Astrocyte (in vitro differentiated cells and primary cell): ENCODE measurements at regions not wholly inside any gene's neighbourhood (a gene's known extent, or its start where the extent isn't known, plus 50 kb on each side); places are given as distances from the start of the nearest gene placed in this dataset.

Experiments
- DNase-seq: peaks from one replicate; pipeline ENCODE4 v3.0.0-alpha.2; 2010; ENCODE audit warnings: low read depth
- FAIRE-seq: peaks from 2 replicates; lab custom pipeline; 2011; peaks lifted over from hg19 to GRCh38; lab: Jason Lieb, UNC
- H2AFZ ChIP-seq: 2 replicates; pipeline ENCODE4 v1.6.0; 2012; ENCODE audit warnings: low read depth, low read length, inconsistent platforms
- H3K27ac ChIP-seq: 2 replicates; pipeline ENCODE4 v1.5.1; 2011; ENCODE audit warnings: low read depth, low read length, inconsistent platforms
- H3K27me3 ChIP-seq: 2 replicates; pipeline ENCODE4 v1.6.0; 2011; ENCODE audit warnings: low read length, inconsistent platforms; ENCODE audit not compliant: insufficient read depth
- H3K36me3 ChIP-seq: 2 replicates; pipeline ENCODE4 v1.5.1; 2011; ENCODE audit warnings: low read length, inconsistent platforms; ENCODE audit not compliant: insufficient read depth
- H3K4me1 ChIP-seq: 2 replicates; pipeline ENCODE4 v1.5.1; 2011; ENCODE audit warnings: low read length, inconsistent platforms; ENCODE audit not compliant: insufficient read depth
- H3K4me2 ChIP-seq: 2 replicates; pipeline ENCODE4 v1.6.0; 2012; ENCODE audit warnings: low read length, inconsistent platforms
- H3K4me3 ChIP-seq: 2 replicates; pipeline ENCODE4 v1.5.1; 2011; ENCODE audit warnings: low read depth, mild to moderate bottlenecking, low read length, inconsistent platforms; ENCODE audit not compliant: insufficient read depth
- H3K79me2 ChIP-seq: 2 replicates; pipeline ENCODE4 v1.6.0; 2012; ENCODE audit warnings: mild to moderate bottlenecking, low read length, inconsistent platforms; ENCODE audit not compliant: insufficient read depth
- H3K9ac ChIP-seq: 2 replicates; pipeline ENCODE4 v1.6.0; 2012; ENCODE audit warnings: mild to moderate bottlenecking, low read length, inconsistent platforms
- H3K9me3 ChIP-seq: 2 replicates; pipeline ENCODE4 v1.5.1; 2012; ENCODE audit warnings: low read depth, mild to moderate bottlenecking, low read length, inconsistent platforms; ENCODE audit not compliant: insufficient read depth
- H4K20me1 ChIP-seq: 2 replicates; pipeline ENCODE4 v1.6.0; 2012; ENCODE audit warnings: low read length, inconsistent platforms; ENCODE audit not compliant: insufficient read depth
- H3K27ac Mint-ChIP-seq: one replicate; pipeline ENCODE4 v1.8.0; 2021; ENCODE audit warnings: mild to moderate bottlenecking, mixed read lengths; ENCODE audit not compliant: unreplicated experiment
- H3K27me3 Mint-ChIP-seq: one replicate; pipeline ENCODE4 v1.8.0; 2021; ENCODE audit warnings: low read depth, mixed read lengths; ENCODE audit not compliant: unreplicated experiment
- H3K36me3 Mint-ChIP-seq: one replicate; pipeline ENCODE4 v1.8.0; 2021; ENCODE audit warnings: low read depth, mixed read lengths; ENCODE audit not compliant: unreplicated experiment
- H3K4me1 Mint-ChIP-seq: one replicate; pipeline ENCODE4 v1.8.0; 2021; ENCODE audit warnings: low read depth, mixed read lengths; ENCODE audit not compliant: unreplicated experiment
- H3K4me3 Mint-ChIP-seq: one replicate; pipeline ENCODE4 v1.8.0; 2021; ENCODE audit warnings: mild to moderate bottlenecking, moderate library complexity, mixed read lengths; ENCODE audit not compliant: unreplicated experiment
- H3K9me3 Mint-ChIP-seq: one replicate; pipeline ENCODE4 v1.8.0; 2021; ENCODE audit warnings: mild to moderate bottlenecking, mixed read lengths; ENCODE audit not compliant: unreplicated experiment
- CTCF ChIP-seq: IDR thresholded peaks from 2 replicates; pipeline ENCODE4 v1.5.1; 2011; ENCODE audit warnings: low read depth, mild to moderate bottlenecking, inconsistent platforms, low read length, moderate library complexity; ENCODE audit not compliant: insufficient read depth
- EZH2 ChIP-seq: IDR thresholded peaks from 2 replicates; pipeline ENCODE4 v1.6.1; 2012; ENCODE audit warnings: mild to moderate bottlenecking, low read length, inconsistent platforms; ENCODE audit not compliant: insufficient read depth

GRCh38 chr4:17195461-17196275 lies 297.2 kb upstream of the LDB2 start:
- Histone ChIP-seq H3K4me3 (no peak overlapping the region), H3K27me3 (no peaks in the 10 kb centered on the region), H3K4me1 (peaks cover 8% of the 10 kb centered on the region), H3K9ac (no peak overlapping the region), H3K9me3 (no peaks in the 10 kb centered on the region), H3K79me2 (no peaks in the 10 kb centered on the region), H3K36me3 (no peaks in the 10 kb centered on the region), H2AFZ (no peak overlapping the region), H3K4me2 (no peak overlapping the region), H4K20me1 (no peaks in the 10 kb centered on the region), H3K27ac (no peak overlapping the region)
- DNase-seq (peak; percentile 13), FAIRE-seq (peak; percentile 17)
- H3K27ac Mint-ChIP-seq: peak overlapping the region; percentile 2
- H3K4me3 Mint-ChIP-seq: no peak overlapping the region
- peaks cover 16% of the 10 kb centered on the region for H3K4me1 Mint-ChIP-seq
- H3K36me3 Mint-ChIP-seq: no peaks in the 10 kb centered on the region
- TF ChIP-seq EZH2 (no peak), CTCF (no peak)
- no peaks in the 10 kb centered on the region for H3K27me3 Mint-ChIP-seq
- peaks cover 2% of the 10 kb centered on the region for H3K9me3 Mint-ChIP-seq

DNA sequence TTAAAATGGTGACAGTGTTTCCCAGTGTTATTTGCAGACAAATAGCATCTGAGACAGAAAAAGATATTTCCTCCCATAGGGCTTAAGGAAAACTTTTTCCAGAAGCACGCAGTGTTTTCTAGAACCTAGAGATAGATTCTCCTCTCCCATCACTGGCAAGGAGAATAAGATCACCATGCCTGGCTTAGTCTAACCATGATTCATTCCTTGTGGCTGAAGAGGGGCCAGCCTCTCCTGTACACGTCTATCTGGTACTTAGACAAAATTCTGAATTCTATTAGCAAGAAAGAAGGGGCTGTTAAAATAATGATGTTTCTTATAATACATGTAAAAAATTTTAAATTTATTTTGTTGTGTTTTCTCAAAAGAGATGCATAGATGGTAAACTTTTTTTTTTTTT lies 296.1 kb upstream of the LDB2 start:
- no peaks in the 10 kb centered on the region for H3K27me3 Mint-ChIP-seq
- Histone ChIP-seq H4K20me1 (no peaks in the 10 kb centered on the region), H3K4me2 (no peak overlapping the region), H2AFZ (no peak overlapping the region), H3K36me3 (no peaks in the 10 kb centered on the region), H3K9me3 (no peaks in the 10 kb centered on the region), H3K27me3 (no peaks in the 10 kb centered on the region), H3K27ac (no peak overlapping the region), H3K9ac (no peak overlapping the region), H3K79me2 (no peaks in the 10 kb centered on the region), H3K4me1 (peaks cover 10% of the 10 kb centered on the region), H3K4me3 (no peak overlapping the region)
- no peak overlapping the region for H3K4me3 Mint-ChIP-seq
- peaks cover 2% of the 10 kb centered on the region for H3K9me3 Mint-ChIP-seq
- FAIRE-seq (no peak), DNase-seq (peak; percentile 21)
- no peak for TF ChIP-seq EZH2
- TF ChIP-seq CTCF: no peak
- peaks cover 19% of the 10 kb centered on the region for H3K4me1 Mint-ChIP-seq
- no peaks in the 10 kb centered on the region for H3K36me3 Mint-ChIP-seq
- peak overlapping the region; percentile 6 for H3K27ac Mint-ChIP-seq

DNA sequence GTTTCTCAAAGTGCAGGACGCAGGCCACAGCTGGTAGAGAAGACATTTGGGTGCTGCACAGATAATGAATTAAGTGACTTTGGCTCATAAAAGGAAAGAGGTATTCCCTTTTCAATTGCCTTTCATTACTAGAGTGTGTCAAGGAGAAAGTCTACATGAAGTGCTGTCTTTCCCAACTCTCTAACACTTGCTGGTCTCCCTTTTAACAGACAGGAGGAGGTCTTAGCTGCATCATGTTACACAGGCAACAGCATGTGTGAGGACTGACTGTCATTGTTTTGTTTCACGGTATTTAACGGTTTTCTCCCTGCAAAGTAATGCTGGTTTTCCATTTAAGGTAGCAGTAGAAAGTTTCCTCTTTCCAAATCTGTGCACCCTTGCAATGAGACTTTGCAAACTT lies 291.3 kb upstream of the LDB2 start:
- Mint-ChIP-seq H3K4me3 (no peak overlapping the region), H3K36me3 (no peaks in the 10 kb centered on the region), H3K4me1 (peaks cover 24% of the 10 kb centered on the region), H3K27me3 (no peaks in the 10 kb centered on the region), H3K9me3 (peaks cover 2% of the 10 kb centered on the region), H3K27ac (no peak overlapping the region)
- H3K4me2 ChIP-seq: peak overlapping the region; percentile 10
- H3K9ac ChIP-seq: no peak overlapping the region
- H3K4me3 ChIP-seq: no peak overlapping the region
- no peaks in the 10 kb centered on the region for H3K79me2 ChIP-seq
- FAIRE-seq (no peak), DNase-seq (no peak)
- H3K27me3 ChIP-seq: no peaks in the 10 kb centered on the region
- TF ChIP-seq CTCF: no peak
- TF ChIP-seq EZH2: no peak
- no peak overlapping the region for H2AFZ ChIP-seq
- H3K36me3 ChIP-seq: no peaks in the 10 kb centered on the region
- no peak overlapping the region for H3K27ac ChIP-seq
- no peaks in the 10 kb centered on the region for H3K9me3 ChIP-seq
- H3K4me1 ChIP-seq: peaks cover 16% of the 10 kb centered on the region
- H4K20me1 ChIP-seq: no peaks in the 10 kb centered on the region
